T47D (cell line): ENCODE measurements at regions not wholly inside any gene's neighbourhood (a gene's known extent, or its start where the extent isn't known, plus 50 kb on each side); places are given as distances from the start of the nearest gene placed in this dataset.
"Not testable (repeated sequence)": the region's sequence is repeated elsewhere in the genome, so short reads cannot be mapped to it uniquely, and the experiment has no call there.

Experiments used
- DNase-seq, 2 experiments: peaks; one replicate each; pipeline versions ENCODE4 v3.0.0 to v3.0.0-alpha.2; 2011 to 2012; ENCODE audit warnings: low read depth in 1 of 2, low spot score in 1 of 2
- JUND ChIP-seq: IDR thresholded peaks from 2 replicates; pipeline ENCODE4 v1.6.1; 2012; ENCODE audit warnings: low read depth
- in situ Hi-C: cut with HindIII; loops from 2 replicates; pipeline ENCODE4 v1.10.0; 2016; ENCODE audit warnings: low sequenced_read_pairs, low pct_unique_long_range_greater_than_20kb

DNA sequence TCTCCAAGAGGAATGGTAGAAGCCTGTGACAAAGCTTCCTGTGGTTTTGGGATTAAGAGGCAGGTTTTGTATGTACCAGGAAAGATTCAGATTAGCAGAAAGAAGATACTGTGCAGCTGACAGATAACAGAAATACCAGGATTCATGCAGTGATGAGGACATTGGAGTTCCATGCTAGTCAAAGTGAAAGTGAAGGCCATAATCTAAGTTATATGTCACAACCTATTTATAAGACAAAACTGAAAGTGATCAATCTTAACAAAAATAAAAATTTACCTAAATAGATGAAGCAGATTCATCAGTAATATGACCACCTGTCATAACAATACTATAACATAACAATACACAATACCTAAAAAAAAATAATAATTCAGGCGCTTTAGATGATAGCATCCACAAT is 1305.2 kb upstream of the PCDH9 start:
- no peak for DNase-seq
- in situ Hi-C loops: no loop called here

DNA sequence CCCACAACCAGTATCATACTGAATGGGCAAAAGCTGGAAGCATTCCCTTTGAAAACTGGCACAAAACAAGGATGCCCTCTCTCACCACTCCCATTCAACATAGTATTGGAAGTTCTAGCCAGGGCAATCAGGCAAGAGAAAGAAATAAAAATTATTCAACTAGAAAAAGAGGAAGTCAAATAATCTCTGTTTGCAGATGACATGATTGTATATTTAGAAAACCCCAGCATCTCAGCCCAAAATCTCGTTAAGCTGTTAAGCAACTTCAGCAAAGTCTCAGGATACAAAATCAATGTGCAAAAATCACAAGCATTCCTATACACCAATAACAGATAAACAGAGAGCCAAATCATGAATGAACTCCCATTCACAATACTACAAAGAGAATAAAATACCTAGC is 1297.0 kb upstream of the PCDH9 start:
- in situ Hi-C loops, DNase-seq: not testable (repeated sequence)

More for the DNA sequence above, 1305.2 kb upstream of the PCDH9 start:
- no peak for TF ChIP-seq JUND

DNA sequence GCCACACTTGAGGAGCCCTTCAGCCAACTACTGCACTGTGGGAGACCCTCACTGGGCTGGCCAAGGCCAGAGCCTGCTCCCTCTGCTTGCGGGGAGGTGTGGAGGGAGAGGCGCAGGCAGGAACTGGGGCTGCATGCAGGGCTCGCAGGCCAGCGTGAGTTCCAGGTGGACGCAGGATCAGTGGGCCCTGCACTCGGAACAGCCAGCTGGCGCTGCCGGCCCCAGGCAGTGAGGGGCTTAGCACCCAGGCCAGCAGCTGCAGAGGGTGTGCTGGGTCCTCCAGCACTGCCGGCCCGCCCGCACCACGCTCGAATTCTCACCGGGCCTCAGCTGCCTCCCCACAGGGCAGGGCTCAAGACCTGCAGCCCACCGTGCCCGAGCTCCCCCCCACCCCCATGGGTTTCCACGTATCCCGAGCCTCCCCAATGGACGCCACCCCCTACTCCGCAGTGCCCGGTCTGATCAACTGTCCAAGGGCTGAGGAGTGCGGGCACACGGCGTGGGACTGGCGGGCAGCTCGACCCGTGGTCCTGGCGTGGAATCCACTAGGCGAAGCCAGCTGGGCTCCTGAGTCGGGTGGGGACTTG is 1293.8 kb upstream of the PCDH9 start:
- TF ChIP-seq JUND: no peak
- in situ Hi-C loops: no loop called here
- DNase-seq: no peak

DNA sequence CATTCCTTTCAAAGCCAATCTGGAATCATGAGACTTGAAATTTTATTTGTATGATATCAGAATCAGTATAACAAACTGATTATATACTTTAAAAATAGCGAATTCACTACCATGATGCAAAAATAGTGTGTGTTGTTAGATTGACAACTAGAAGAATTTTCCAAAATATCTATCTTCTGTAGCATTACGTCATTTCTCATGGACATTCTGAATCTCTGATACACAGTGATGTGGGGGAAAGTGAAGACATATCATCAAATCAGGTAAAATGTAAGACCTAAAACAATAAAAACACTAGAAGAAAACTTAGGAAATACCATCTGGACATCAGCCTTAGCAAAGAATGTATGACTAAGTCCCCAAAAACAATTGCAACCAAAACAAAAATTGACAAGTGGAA is 1292.0 kb upstream of the PCDH9 start:
- TF ChIP-seq JUND: no peak
- in situ Hi-C loops: no loop called here
- DNase-seq: no peak

DNA sequence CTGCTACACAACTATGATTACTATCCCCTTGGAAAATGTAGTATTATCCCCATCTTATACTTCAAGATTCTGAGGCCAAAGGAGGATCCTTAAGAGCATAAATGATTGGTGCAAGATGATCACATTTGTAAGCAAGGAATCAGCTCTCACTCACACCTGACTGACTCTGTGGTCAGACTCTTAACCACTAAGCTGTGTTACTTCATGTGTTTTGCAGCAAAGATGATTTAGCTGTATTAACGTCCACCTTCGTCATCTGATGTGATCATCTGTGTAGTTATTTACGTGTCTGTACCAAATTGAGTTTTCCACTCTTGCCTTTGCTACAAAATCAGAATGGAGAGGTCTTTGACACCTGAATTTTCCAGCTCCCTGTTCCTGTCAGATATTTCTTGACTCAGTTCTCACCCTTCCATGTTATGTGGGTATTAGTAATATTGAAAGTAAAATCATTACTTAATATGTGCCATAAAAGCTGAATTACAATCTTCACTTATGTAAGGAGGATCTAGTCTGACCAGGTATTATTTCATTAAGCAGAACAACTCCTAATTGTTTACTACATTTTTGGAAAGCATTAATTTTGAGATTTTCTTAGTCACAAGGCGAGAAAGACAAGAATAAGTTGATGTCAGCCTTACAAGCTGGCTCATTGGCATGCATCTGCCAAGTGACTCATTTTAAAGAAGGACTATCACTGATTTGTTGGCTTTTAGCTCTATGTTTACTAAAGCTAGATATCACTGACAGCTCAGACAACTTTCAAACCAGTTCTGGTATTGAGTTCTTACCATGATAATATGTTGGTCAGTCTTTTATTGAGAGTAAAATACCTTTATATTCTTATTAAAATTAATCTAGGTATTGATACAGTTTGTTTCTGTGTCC is 1279.8 kb upstream of the PCDH9 start:
- TF ChIP-seq JUND: no peak
- in situ Hi-C loops: no loop called here
- DNase-seq: no peak

DNA sequence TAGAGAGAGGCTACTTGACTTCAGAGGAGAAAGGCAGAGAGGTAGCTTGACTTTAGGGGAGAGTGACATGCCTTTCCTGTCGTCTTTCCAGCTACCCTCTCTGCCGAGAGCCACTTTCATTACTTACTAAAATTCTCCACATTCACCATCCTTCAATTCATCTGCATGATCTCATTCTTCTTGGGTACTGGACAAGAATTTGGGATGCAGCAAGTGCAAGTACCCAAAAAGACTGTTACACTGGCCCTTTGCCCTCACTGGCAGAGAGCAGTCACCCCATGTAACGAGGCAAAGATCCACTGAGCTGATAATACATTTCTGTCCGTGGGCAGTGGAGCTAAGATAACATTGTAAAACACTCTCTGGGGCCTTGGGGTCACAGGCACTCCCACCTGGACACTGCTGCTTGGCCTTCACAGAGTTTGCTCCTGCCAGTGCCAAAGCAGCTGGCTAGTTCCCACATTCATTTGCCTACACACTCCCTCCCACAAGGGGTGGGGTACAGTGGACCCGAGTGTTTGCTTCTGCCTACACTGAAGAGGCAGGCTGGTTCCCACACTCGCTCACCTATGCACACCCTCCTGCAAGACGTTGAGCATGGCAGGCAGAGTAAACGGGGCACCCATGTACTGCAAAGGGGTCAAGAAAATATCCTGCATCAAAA is 1276.9 kb upstream of the PCDH9 start:
- DNase-seq: no peak
- in situ Hi-C loops: no loop called here
- no peak for TF ChIP-seq JUND

DNA sequence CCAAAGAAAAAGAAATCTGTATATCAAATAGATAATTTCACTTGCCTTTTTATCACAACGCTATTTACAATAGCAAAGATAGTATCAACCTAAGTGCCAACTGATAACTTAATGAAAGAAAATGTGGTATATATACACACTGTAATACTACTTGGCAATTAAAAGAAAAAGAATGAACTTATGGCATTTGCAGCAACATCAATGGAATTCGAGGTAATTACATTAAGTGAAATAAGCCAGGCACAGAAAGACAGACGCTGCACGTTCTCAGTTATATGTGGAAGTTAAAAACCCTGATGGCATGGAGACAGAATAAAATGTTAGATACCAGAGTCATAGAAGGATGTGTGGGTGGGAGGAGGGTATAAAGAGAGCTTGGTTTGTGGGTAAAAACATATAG is 1260.5 kb upstream of the PCDH9 start:
- in situ Hi-C loops: no loop called here
- no peak for DNase-seq
- TF ChIP-seq JUND: no peak

DNA sequence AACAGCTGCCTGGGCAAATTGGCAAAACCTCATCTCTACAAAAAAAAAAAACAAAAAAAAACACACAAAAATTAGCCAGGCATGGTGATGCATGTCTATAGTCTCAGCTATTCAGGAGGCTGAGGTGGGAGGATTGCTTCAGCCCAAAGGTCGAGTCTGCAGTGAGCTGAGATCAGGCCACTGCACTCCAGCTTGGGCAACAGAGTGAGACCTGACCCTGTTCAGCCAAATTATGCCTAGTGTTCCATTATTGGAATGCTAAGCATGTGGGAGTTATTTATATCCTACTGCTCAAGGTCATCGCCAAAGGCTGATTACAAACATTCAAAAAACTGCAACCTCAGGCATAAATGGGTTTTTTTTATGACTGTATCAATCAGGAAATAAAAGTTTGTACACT is 1251.0 kb upstream of the PCDH9 start:
- DNase-seq: no peak
- in situ Hi-C loops: no loop called here
- TF ChIP-seq JUND: no peak

DNA sequence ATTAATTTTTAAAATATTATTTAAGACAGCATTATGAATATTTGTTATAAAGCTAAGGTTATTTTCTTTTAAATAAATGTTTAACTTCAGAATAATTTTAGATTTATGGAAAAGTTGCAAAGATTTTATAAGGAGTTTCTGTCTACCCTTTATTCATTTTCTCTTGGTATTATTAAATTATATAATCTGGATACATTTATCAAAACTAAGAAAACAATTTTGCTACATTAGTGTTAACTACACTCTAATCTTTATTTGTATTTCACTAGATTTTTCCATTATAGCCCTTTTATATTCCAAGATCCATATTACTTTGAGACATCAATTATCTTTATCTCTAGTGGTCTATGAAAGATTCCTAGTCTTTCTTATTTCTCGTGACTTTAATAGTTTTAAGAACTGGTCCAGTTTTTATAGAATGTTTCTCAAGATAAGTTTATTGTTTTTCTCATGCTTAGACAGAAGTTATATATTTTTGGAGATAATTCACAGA is 1243.7 kb upstream of the PCDH9 start:
- no peak for TF ChIP-seq JUND
- in situ Hi-C loops: no loop called here
- no peak for DNase-seq

DNA sequence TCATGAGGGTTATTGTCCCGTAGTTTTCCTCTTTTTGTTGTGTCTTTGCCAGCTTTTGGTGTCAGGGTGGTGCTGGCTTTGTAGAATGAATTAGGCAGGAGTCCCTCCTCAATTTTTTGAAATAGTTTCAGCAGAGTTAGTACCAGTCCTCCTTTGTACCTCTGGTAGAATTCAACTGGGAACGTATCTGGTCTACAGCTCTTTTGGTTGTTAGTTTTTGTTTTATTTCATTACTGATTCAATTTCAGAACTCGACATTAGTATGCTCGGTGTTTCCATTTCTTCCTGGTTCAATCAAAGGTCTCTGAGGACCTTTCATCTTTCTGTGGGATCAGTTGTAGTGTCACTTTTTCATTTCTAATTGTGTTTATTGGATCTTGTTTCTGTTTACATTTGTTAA is 1237.0 kb upstream of the PCDH9 start:
- in situ Hi-C loops: no loop called here
- DNase-seq: no peak
- no peak for TF ChIP-seq JUND

DNA sequence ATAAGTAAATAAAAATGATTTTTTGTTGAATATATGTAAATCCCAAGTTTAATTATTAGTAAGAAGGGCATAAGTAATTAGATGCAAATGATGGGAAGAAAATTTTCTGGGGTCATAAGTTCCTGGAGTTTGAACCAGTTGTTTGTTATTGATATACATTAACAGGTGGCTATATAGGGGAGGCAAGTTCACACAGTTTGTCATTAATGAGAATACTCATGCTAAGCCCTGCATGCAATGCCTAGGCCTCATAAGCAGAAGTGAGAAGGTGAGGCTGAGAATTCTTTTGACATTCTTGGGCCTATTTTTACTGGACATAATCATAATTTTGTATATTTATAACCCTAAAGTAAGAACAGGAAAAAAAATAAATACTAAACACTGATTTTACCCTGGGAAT is 1210.7 kb upstream of the PCDH9 start:
- no peak for DNase-seq
- in situ Hi-C loops: no loop called here
- no peak for TF ChIP-seq JUND

DNA sequence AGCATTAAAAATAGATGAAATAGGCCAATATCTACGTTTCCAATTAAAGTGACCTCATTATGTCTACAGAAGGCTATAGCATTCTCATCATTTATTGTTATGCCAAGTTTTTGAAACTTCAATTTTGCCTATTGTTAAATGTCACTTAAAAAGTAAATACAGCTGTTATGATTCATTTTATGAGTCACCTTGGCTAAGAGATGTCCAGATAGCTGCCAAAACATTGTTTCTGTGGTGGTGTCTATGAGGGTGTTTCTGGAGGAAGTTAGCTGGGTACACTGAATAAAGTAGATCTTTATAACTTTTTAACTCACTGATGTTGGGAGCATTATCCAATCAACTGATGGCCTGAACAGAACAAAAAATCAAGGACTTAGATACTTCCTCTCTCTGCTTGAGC is 1209.7 kb upstream of the PCDH9 start:
- TF ChIP-seq JUND: no peak
- in situ Hi-C loops: no loop called here
- DNase-seq: peak in 1 of 2 experiments; percentile 9

DNA sequence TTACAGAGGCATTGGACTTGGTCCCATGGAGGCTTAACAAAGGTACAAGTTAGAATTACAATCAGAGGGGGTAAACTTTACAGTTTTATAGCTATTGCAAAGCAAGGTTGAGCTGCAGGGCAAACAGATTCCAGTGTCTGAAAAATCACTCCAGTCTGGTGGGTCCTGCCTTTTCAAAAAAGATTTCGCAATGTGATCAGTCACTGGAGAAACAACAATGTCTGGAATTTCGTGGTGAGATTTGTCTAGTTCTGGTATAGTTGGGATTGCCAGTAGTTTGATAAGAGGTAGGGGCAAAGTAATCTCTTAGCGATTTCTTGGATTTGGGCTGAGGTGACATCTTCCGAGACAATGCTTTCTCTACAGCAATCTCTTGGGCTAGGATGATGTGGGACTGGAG is 1198.2 kb upstream of the PCDH9 start:
- in situ Hi-C loops: no loop called here
- DNase-seq: no peak
- TF ChIP-seq JUND: no peak

DNA sequence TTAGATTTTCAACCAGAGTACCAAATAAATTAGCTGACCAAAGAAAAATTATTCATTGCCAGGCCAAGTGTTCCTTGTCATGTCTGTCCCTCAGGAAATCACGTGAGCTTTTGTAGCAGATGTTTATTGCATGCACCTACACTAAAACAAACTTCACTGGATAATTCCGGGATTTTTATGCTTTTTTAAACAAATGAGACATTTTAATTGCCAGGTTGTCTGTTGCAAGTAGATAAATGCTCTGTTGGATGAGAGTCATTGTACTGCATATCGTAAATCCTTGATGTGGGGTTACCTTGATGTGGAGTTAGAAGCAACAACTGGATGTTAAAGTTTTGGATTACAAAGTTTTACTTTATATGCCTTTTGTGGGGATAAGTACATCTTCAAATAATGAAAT is 1187.7 kb upstream of the PCDH9 start:
- TF ChIP-seq JUND: no peak
- in situ Hi-C loops: no loop called here
- no peak for DNase-seq
